GM12872 (cell line): ENCODE measurements at regions not wholly inside any gene's neighbourhood (a gene's known extent, or its start where the extent isn't known, plus 50 kb on each side); places are given as distances from the start of the nearest gene placed in this dataset.

Experiments used
- CTCF ChIP-seq: IDR thresholded peaks from 3 replicates; pipeline ENCODE4 v1.5.1; 2011; ENCODE audit warnings: low read depth, mild to moderate bottlenecking, low read length, moderate library complexity; ENCODE audit not compliant: insufficient read depth

- no peak for TF ChIP-seq CTCF
Observed at GRCh38 chr14:42778984-42779383, 1172.3 kb downstream of the LRFN5 start.

GRCh38 chr14:42750771-42751170 lies 1144.1 kb downstream of the LRFN5 start:
- no peak for TF ChIP-seq CTCF

- no peak for TF ChIP-seq CTCF
Observed at GRCh38 chr14:42742084-42742483, 1135.4 kb downstream of the LRFN5 start.

GRCh38 chr14:42736408-42736807 lies 1129.7 kb downstream of the LRFN5 start:
- TF ChIP-seq CTCF = no peak

GRCh38 chr14:42734041-42734440 lies 1127.4 kb downstream of the LRFN5 start:
- no peak for TF ChIP-seq CTCF

- no peak for TF ChIP-seq CTCF
Observed at GRCh38 chr14:42732005-42732404, 1125.3 kb downstream of the LRFN5 start.

GRCh38 chr14:42731480-42731879 lies 1124.8 kb downstream of the LRFN5 start:
- no peak for TF ChIP-seq CTCF

- no peak for TF ChIP-seq CTCF
Observed at GRCh38 chr14:42729681-42730080, 1123.0 kb downstream of the LRFN5 start.
